ENCODE measurements at regions not wholly inside any gene's neighbourhood (a gene's known extent, or its start where the extent isn't known, plus 50 kb on each side); places are given as distances from the start of the nearest gene placed in this dataset.
A peak's percentile ranks its signal among the peaks of the same experiment; 100 is the strongest.
"Not testable (repeated sequence)": the region's sequence is repeated elsewhere in the genome, so short reads cannot be mapped to it uniquely, and the experiment has no call there.

DNA sequence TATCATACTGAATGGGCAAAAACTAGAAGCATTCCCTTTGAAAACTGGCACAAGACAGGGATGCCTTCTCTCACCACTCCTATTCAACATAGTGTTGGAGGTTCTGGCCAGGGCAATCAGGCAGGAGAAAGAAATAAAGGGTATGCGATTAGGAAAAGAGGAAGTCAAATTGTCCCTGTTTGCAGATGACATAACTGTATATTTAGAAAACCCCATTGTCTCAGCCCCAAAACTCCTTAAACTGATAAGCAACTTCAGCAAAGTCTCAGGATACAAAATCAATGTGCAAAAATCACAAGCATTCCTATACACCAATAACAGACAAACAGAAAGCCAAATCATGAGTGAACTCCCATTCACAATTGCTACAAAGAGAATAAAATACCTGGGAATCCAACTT lies 52.5 kb upstream of the CCDC71L start:
- H3K27me3 ChIP-seq; H3K36me3 ChIP-seq; H3K27ac ChIP-seq; ATAC-seq (ENCODE audit: low FRiP score in 2 of 2); DNase-seq; H3K9me3 ChIP-seq; H3K4me3 ChIP-seq: not testable (repeated sequence)
- 75 to 90% methylated on average over 1 of the region's 1 CpG for WGBS, 2 donors
- H3K4me1 ChIP-seq = peaks cover 4 to 16% (median 10%) of the 10 kb centered on the region in 4 donors

- H3K27ac ChIP-seq; H3K4me3 ChIP-seq; DNase-seq; H3K27me3 ChIP-seq; ATAC-seq (ENCODE audit: low FRiP score in 2 of 2); H3K9me3 ChIP-seq; H3K36me3 ChIP-seq: not testable (repeated sequence)
- WGBS, 2 donors = 95 to 96% methylated on average over 6 of the region's 6 CpGs
- H3K4me1 ChIP-seq = peaks cover 9 to 20% (median 14%) of the 10 kb centered on the region in 4 donors
These were observed 53.9 kb upstream of the CCDC71L start for GRCh38 chr7:106714590-106715442.

DNA sequence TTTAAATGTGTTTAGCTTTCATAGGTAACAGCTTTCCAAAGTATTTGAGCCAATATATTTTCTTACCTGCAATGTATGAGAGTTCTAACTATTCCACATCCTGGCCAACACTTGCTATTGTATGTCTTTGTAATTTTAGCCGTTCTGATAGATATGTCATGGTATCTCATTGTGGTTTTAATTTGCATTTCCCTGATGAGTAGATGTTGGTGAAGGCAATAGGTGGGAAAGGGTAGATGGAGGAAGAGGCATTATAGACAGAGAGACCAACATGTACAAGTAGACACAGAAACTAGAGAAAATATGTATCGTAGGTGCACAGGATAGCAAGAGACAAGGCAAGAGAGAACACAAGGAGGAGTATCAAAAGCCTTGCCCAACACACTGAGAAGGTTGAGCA lies 54.8 kb upstream of the CCDC71L start:
- 90 to 94% methylated on average over 2 of the region's 2 CpGs for WGBS, 2 donors
- H3K27me3 ChIP-seq = no peaks in the 10 kb centered on the region
- peaks cover 9 to 20% (median 14%) of the 10 kb centered on the region in 4 donors for H3K4me1 ChIP-seq
- TF ChIP-seq CTCF (IDR thresholded peaks at IDR 0.05) (no peak), POLR2AphosphoS5 (IDR thresholded peaks at IDR 0.05) (no peak), POLR2A (IDR thresholded peaks at IDR 0.05) (no peak), EP300 (IDR thresholded peaks at IDR 0.05) (no peak)
- ATAC-seq (ENCODE audit: low FRiP score in 2 of 2) = no peak
- H3K4me3 ChIP-seq = no peak overlapping the region
- no peak overlapping the region for H3K27ac ChIP-seq
- H3K9me3 ChIP-seq = no peaks in the 10 kb centered on the region
- no peaks in the 10 kb centered on the region for H3K36me3 ChIP-seq
- no peak for DNase-seq

DNA sequence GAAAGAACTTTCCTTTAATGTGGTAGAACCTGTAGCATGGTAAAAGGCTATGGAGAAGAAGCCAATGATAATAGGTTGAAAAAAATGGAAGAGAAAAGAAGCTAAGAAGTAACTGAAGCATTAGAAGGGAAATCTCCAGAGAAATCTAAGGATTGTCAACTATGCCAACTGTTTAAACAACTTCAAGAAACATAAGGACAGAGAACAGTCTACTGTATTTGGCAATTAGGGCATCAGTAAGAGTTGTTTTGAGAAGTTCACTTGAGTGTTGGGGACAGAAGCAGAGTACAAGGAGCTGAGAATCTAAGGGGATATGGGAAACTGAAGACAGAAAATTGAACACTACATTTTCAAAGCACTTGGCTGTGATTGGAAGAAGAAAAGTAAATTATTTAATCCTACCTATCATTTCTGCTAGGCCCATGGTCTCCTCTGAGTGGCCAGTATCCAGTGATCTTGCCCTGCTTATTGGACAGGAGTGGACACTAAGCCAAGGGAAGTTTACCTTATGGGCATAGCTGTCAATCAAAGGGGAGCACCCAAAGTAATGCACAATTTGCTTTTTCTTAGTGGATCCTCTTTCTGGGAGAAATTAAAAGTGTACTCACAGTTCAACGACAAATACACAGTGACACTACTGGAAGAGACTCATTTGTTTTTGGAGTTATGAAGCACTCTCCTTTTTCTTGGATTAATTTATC lies 56.4 kb upstream of the CCDC71L start:
- ATAC-seq (ENCODE audit: low FRiP score in 2 of 2) (no peak), DNase-seq (no peak)
- Histone ChIP-seq H3K36me3 (no peaks in the 10 kb centered on the region), H3K27ac (peak overlapping the region; percentile 7 to 51 (median 29)), H3K4me3 (no peak overlapping the region), H3K9me3 (no peaks in the 10 kb centered on the region), H3K4me1 (peaks cover 9 to 20% (median 14%) of the 10 kb centered on the region in 4 donors), H3K27me3 (no peaks in the 10 kb centered on the region)
- no peak for TF ChIP-seq POLR2AphosphoS5 (IDR thresholded peaks at IDR 0.05)
- TF ChIP-seq CTCF (IDR thresholded peaks at IDR 0.05) = no peak
- no peak for TF ChIP-seq EP300 (IDR thresholded peaks at IDR 0.05)
- 65 to 67% methylated on average over 1 of the region's 1 CpG for whole genome bisulfite sequencing, 2 donors

- Histone ChIP-seq H3K4me3 (no peak overlapping the region), H3K27ac (peak overlapping the region; percentile 26 to 51 (median 32)), H3K36me3 (no peaks in the 10 kb centered on the region), H3K4me1 (peaks cover 9 to 20% (median 14%) of the 10 kb centered on the region in 4 donors), H3K9me3 (no peaks in the 10 kb centered on the region), H3K27me3 (no peaks in the 10 kb centered on the region)
- WGBS, 2 donors = 24 to 39% methylated on average over 3 of the region's 3 CpGs
- DNase-seq = peak in 1 of 2 donors; percentile 63
- TF ChIP-seq EP300 (IDR thresholded peaks at IDR 0.05) (peak in 2 of 4 donors; percentile 34 to 52), POLR2AphosphoS5 (IDR thresholded peaks at IDR 0.05) (peak in 1 of 2 donors; percentile 68), CTCF (IDR thresholded peaks at IDR 0.05) (no peak)
- peak; percentile 80 to 92 for ATAC-seq (ENCODE audit: low FRiP score in 2 of 2)
These were observed 57.3 kb upstream of the CCDC71L start for GRCh38 chr7:106717955-106718871.

Data from upper lobe of left lung (tissue), 6 donors.